Mesothelial cell of epicardium (in vitro differentiated cells): ENCODE measurements at regions not wholly inside any gene's neighbourhood (a gene's known extent, or its start where the extent isn't known, plus 50 kb on each side); places are given as distances from the start of the nearest gene placed in this dataset.

Experiments
- DNase-seq, 2 experiments: peaks; one replicate each; pipeline ENCODE4 v3.0.0; 2021; ENCODE audit warnings: low spot score in 2 of 2; ENCODE audit not compliant: unreplicated experiment in 2 of 2
- H3K27ac Mint-ChIP-seq: 2 replicates; pipeline ENCODE4 v1.8.0; 2021; ENCODE audit warnings: mixed read lengths
- H3K27me3 Mint-ChIP-seq: 2 replicates; pipeline ENCODE4 v1.8.0; 2021; ENCODE audit warnings: low read depth, mixed read lengths
- H3K36me3 Mint-ChIP-seq: 2 replicates; pipeline ENCODE4 v1.8.0; 2021; ENCODE audit warnings: mixed read lengths
- H3K4me1 Mint-ChIP-seq: 2 replicates; pipeline ENCODE4 v1.8.0; 2021; ENCODE audit warnings: mixed read lengths
- H3K4me3 Mint-ChIP-seq: 2 replicates; pipeline ENCODE4 v1.8.0; 2021; ENCODE audit warnings: mild to moderate bottlenecking, moderate library complexity, mixed read lengths
- H3K9me3 Mint-ChIP-seq: 2 replicates; pipeline ENCODE4 v1.8.0; 2021; ENCODE audit warnings: mixed read lengths
- TF ChIP-seq, protein P1 (sequence below): fragments of 200-600 bp; sonication (generic); IDR thresholded peaks from one replicate; pipeline ENCODE4 v1.5.0; 2021; ENCODE audit warnings: antibody characterized with exemption; ENCODE audit not compliant: unreplicated experiment

GRCh38 chr18:39485696-39486095, 1920.1 kb upstream of the CELF4 start:
- TF ChIP-seq, protein P1, sequence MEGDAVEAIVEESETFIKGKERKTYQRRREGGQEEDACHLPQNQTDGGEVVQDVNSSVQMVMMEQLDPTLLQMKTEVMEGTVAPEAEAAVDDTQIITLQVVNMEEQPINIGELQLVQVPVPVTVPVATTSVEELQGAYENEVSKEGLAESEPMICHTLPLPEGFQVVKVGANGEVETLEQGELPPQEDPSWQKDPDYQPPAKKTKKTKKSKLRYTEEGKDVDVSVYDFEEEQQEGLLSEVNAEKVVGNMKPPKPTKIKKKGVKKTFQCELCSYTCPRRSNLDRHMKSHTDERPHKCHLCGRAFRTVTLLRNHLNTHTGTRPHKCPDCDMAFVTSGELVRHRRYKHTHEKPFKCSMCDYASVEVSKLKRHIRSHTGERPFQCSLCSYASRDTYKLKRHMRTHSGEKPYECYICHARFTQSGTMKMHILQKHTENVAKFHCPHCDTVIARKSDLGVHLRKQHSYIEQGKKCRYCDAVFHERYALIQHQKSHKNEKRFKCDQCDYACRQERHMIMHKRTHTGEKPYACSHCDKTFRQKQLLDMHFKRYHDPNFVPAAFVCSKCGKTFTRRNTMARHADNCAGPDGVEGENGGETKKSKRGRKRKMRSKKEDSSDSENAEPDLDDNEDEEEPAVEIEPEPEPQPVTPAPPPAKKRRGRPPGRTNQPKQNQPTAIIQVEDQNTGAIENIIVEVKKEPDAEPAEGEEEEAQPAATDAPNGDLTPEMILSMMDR = no peak
- H3K36me3 Mint-ChIP-seq = no peaks in the 10 kb centered on the region
- H3K27me3 Mint-ChIP-seq = no peaks in the 10 kb centered on the region
- H3K4me1 Mint-ChIP-seq = peaks cover 17% of the 10 kb centered on the region
- H3K27ac Mint-ChIP-seq = no peak overlapping the region
- no peaks in the 10 kb centered on the region for H3K9me3 Mint-ChIP-seq
- H3K4me3 Mint-ChIP-seq = no peak overlapping the region
- no peak for DNase-seq

GRCh38 chr18:39481281-39481680, 1915.7 kb upstream of the CELF4 start:
- Mint-ChIP-seq H3K4me1 (peaks cover 13% of the 10 kb centered on the region), H3K9me3 (no peaks in the 10 kb centered on the region), H3K36me3 (no peaks in the 10 kb centered on the region), H3K27me3 (no peaks in the 10 kb centered on the region), H3K4me3 (no peak overlapping the region), H3K27ac (no peak overlapping the region)
- no peak for DNase-seq
- TF ChIP-seq, protein P1 = no peak

GRCh38 chr18:39480494-39481195, 1915.0 kb upstream of the CELF4 start:
- Mint-ChIP-seq H3K27ac (no peak overlapping the region), H3K9me3 (no peaks in the 10 kb centered on the region), H3K4me1 (peaks cover 9% of the 10 kb centered on the region), H3K36me3 (no peaks in the 10 kb centered on the region), H3K27me3 (no peaks in the 10 kb centered on the region), H3K4me3 (no peak overlapping the region)
- DNase-seq = no peak
- TF ChIP-seq, protein P1 = no peak

- H3K9me3 Mint-ChIP-seq = peaks cover 8% of the 10 kb centered on the region
- DNase-seq = no peak
- TF ChIP-seq, protein P1 = no peak
- no peaks in the 10 kb centered on the region for H3K27me3 Mint-ChIP-seq
- no peak overlapping the region for H3K4me3 Mint-ChIP-seq
- peaks cover 10% of the 10 kb centered on the region for H3K4me1 Mint-ChIP-seq
- peaks cover 2% of the 10 kb centered on the region for H3K36me3 Mint-ChIP-seq
- peak overlapping the region; percentile 37 for H3K27ac Mint-ChIP-seq
Observed at GRCh38 chr18:39464006-39464405, 1898.4 kb upstream of the CELF4 start.

DNA sequence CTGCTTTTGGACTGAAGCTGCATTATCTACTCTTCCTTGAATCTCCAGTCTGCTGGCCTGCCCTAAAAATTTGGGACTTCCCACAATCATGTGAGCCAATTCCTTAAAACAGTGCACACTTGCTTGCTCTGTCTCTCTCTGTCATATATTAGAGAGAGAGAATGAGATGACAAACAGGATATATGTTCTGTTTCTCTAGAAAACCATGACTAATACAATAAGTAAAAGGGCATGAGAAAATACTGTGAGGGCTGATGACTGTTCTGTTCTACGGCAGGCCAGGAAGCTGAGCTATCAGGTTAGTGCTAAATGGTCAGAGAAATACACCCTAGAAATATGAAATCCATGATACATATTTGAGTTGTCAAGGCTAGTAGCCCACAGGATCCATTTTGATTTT, 1896.8 kb upstream of the CELF4 start:
- peaks cover 2% of the 10 kb centered on the region for H3K36me3 Mint-ChIP-seq
- H3K4me3 Mint-ChIP-seq = no peak overlapping the region
- H3K9me3 Mint-ChIP-seq = peaks cover 13% of the 10 kb centered on the region
- no peak overlapping the region for H3K27ac Mint-ChIP-seq
- no peak for DNase-seq
- H3K27me3 Mint-ChIP-seq = no peaks in the 10 kb centered on the region
- H3K4me1 Mint-ChIP-seq = peaks cover 10% of the 10 kb centered on the region
- TF ChIP-seq, protein P1 = no peak

GRCh38 chr18:39460136-39460535, 1894.5 kb upstream of the CELF4 start:
- Mint-ChIP-seq H3K36me3 (peaks cover 2% of the 10 kb centered on the region), H3K27me3 (no peaks in the 10 kb centered on the region), H3K9me3 (peaks cover 13% of the 10 kb centered on the region), H3K27ac (no peak overlapping the region), H3K4me3 (no peak overlapping the region), H3K4me1 (peaks cover 10% of the 10 kb centered on the region)
- no peak for DNase-seq
- TF ChIP-seq, protein P1 = no peak
